ENCODE measurements at regions not wholly inside any gene's neighbourhood (a gene's known extent, or its start where the extent isn't known, plus 50 kb on each side); places are given as distances from the start of the nearest gene placed in this dataset.

GRCh38 chr13:65472336-65472735 is 1757.8 kb downstream of the PCDH9 start:
- no peak for TF ChIP-seq CTCF (IDR thresholded peaks at IDR 0.05)

- TF ChIP-seq CTCF (IDR thresholded peaks at IDR 0.05): no peak
Measured at GRCh38 chr13:65470781-65471180, 1759.4 kb downstream of the PCDH9 start.

GRCh38 chr13:65468628-65469027 is 1761.5 kb downstream of the PCDH9 start:
- TF ChIP-seq CTCF (IDR thresholded peaks at IDR 0.05): no peak

- TF ChIP-seq CTCF (IDR thresholded peaks at IDR 0.05): no peak
Measured at GRCh38 chr13:65461590-65461989, 1768.5 kb downstream of the PCDH9 start.

- no peak for TF ChIP-seq CTCF (IDR thresholded peaks at IDR 0.05)
Measured at GRCh38 chr13:65460136-65460535, 1770.0 kb downstream of the PCDH9 start.

GRCh38 chr13:65456150-65456912 is 1773.8 kb downstream of the PCDH9 start:
- no peak for TF ChIP-seq CTCF (IDR thresholded peaks at IDR 0.05)

- no peak for TF ChIP-seq CTCF (IDR thresholded peaks at IDR 0.05)
Measured at GRCh38 chr13:65454403-65454802, 1775.7 kb downstream of the PCDH9 start.

- TF ChIP-seq CTCF (IDR thresholded peaks at IDR 0.05): no peak
Measured at GRCh38 chr13:65453982-65454381, 1776.2 kb downstream of the PCDH9 start.

Data from LNCAP (cell line).